Astrocyte (in vitro differentiated cells and primary cell): ENCODE measurements at regions not wholly inside any gene's neighbourhood (a gene's known extent, or its start where the extent isn't known, plus 50 kb on each side); places are given as distances from the start of the nearest gene placed in this dataset.

Source experiments
- EZH2 ChIP-seq: IDR thresholded peaks from 2 replicates; pipeline ENCODE4 v1.6.1; 2012; ENCODE audit warnings: mild to moderate bottlenecking, low read length, inconsistent platforms; ENCODE audit not compliant: insufficient read depth
- TF ChIP-seq, protein P1 (sequence below): IDR thresholded peaks from 2 replicates; pipeline ENCODE4 v1.5.1; 2011; ENCODE audit warnings: low read depth, mild to moderate bottlenecking, inconsistent platforms, low read length, moderate library complexity; ENCODE audit not compliant: insufficient read depth

DNA sequence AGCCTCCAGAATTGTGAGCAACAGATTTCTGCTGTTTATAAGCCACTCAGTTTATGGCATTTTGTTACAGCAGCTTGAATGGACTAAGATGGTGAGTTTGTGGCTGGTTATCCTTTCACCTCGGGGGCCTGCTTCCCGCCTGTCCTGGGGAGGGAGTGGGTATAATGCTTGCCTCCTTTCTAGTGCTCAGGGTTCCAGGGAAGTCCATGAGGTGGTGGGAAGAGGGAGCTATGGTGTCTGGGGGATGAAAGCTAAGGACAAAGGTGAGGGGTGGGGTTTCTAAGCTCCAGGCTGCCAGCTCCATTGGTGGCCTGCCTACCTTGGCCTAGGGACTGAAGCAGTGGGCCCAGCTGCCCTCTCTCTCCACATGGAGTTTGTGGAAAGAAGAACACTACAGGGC, 50.2 kb upstream of the SDK2 start:
- TF ChIP-seq, protein P1, sequence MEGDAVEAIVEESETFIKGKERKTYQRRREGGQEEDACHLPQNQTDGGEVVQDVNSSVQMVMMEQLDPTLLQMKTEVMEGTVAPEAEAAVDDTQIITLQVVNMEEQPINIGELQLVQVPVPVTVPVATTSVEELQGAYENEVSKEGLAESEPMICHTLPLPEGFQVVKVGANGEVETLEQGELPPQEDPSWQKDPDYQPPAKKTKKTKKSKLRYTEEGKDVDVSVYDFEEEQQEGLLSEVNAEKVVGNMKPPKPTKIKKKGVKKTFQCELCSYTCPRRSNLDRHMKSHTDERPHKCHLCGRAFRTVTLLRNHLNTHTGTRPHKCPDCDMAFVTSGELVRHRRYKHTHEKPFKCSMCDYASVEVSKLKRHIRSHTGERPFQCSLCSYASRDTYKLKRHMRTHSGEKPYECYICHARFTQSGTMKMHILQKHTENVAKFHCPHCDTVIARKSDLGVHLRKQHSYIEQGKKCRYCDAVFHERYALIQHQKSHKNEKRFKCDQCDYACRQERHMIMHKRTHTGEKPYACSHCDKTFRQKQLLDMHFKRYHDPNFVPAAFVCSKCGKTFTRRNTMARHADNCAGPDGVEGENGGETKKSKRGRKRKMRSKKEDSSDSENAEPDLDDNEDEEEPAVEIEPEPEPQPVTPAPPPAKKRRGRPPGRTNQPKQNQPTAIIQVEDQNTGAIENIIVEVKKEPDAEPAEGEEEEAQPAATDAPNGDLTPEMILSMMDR = no peak
- TF ChIP-seq EZH2 = no peak
